H9 (cell line): ENCODE measurements at regions not wholly inside any gene's neighbourhood (a gene's known extent, or its start where the extent isn't known, plus 50 kb on each side); places are given as distances from the start of the nearest gene placed in this dataset.
A peak's percentile ranks its signal among the peaks of the same experiment; 100 is the strongest.

ENCODE experiments used
- DNase-seq: peaks from one replicate; pipeline ENCODE4 v3.0.0-alpha.2; 2017
- H2AFZ ChIP-seq: one replicate; pipeline ENCODE4 v1.6.1; 2013; ENCODE audit warnings: mild to moderate bottlenecking, low read length, control low read depth, moderate library complexity
- H2AK5ac ChIP-seq: 2 replicates; pipeline ENCODE4 v1.6.1; 2013; ENCODE audit warnings: low read length, control low read depth, mixed read lengths; ENCODE audit not compliant: insufficient read length
- H2BK120ac ChIP-seq: one replicate; pipeline ENCODE4 v1.6.1; 2013; ENCODE audit warnings: low read depth, mild to moderate bottlenecking, low read length, control low read depth, inconsistent platforms; ENCODE audit not compliant: poor library complexity, severe bottlenecking
- H2BK12ac ChIP-seq: 2 replicates; pipeline ENCODE4 v1.6.1; 2013; ENCODE audit warnings: low read length, control low read depth, mixed read lengths, low read depth; ENCODE audit not compliant: insufficient read length
- H2BK15ac ChIP-seq: 2 replicates; pipeline ENCODE4 v1.6.1; 2013; ENCODE audit warnings: low read depth, low read length, control low read depth
- H2BK20ac ChIP-seq: one replicate; pipeline ENCODE4 v1.6.1; 2013; ENCODE audit warnings: low read depth, mild to moderate bottlenecking, low read length, control low read depth, inconsistent platforms; ENCODE audit not compliant: poor library complexity, severe bottlenecking
- H2BK5ac ChIP-seq: 2 replicates; pipeline ENCODE4 v1.6.1; 2013; ENCODE audit warnings: low read length, control low read depth, mixed read lengths; ENCODE audit not compliant: insufficient read length
- H3K14ac ChIP-seq: 2 replicates; pipeline ENCODE4 v1.6.1; 2013; ENCODE audit warnings: low read length, control low read depth; ENCODE audit not compliant: insufficient read depth
- H3K18ac ChIP-seq: 2 replicates; pipeline ENCODE4 v1.6.1; 2013; ENCODE audit warnings: low read depth, mild to moderate bottlenecking, mixed read lengths, low read length, control low read depth; ENCODE audit not compliant: insufficient read length
- H3K23ac ChIP-seq: 2 replicates; pipeline ENCODE4 v1.6.1; 2013; ENCODE audit warnings: low read length, control low read depth, mixed read lengths, low read depth; ENCODE audit not compliant: insufficient read length
- H3K23me2 ChIP-seq: 2 replicates; pipeline ENCODE4 v1.6.1; 2013; ENCODE audit warnings: low read depth, mild to moderate bottlenecking, mixed read lengths, low read length, control low read depth; ENCODE audit not compliant: insufficient read length, poor library complexity, severe bottlenecking
- H3K27ac ChIP-seq: 2 replicates; pipeline ENCODE4 v1.5.1; 2013; ENCODE audit warnings: low read length, control low read depth, mixed read lengths, low read depth; ENCODE audit not compliant: insufficient read length
- H3K27me3 ChIP-seq: 2 replicates; pipeline ENCODE4 v1.6.1; 2013; ENCODE audit warnings: low read length, control low read depth, inconsistent platforms; ENCODE audit not compliant: insufficient read depth
- H3K4ac ChIP-seq: 2 replicates; pipeline ENCODE4 v1.6.1; 2013; ENCODE audit warnings: low read depth, mild to moderate bottlenecking, control low read depth, inconsistent platforms, low read length, moderate library complexity
- H3K4me1 ChIP-seq: 2 replicates; pipeline ENCODE4 v1.6.1; 2013; ENCODE audit warnings: low read length, control low read depth, inconsistent platforms; ENCODE audit not compliant: insufficient read depth
- H3K4me2 ChIP-seq: 2 replicates; pipeline ENCODE4 v1.6.1; 2013; ENCODE audit warnings: low read length, control low read depth, mixed read lengths; ENCODE audit not compliant: insufficient read length, insufficient read depth
- H3K56ac ChIP-seq: 2 replicates; pipeline ENCODE4 v1.6.1; 2013; ENCODE audit warnings: low read depth, mild to moderate bottlenecking, mixed read lengths, low read length, control low read depth; ENCODE audit not compliant: insufficient read length
- H3K79me1 ChIP-seq: 2 replicates; pipeline ENCODE4 v1.6.1; 2013; ENCODE audit warnings: low read depth, mild to moderate bottlenecking, moderate library complexity, low read length, control low read depth, inconsistent platforms; ENCODE audit not compliant: insufficient read depth, poor library complexity, severe bottlenecking
- H3K79me2 ChIP-seq: 2 replicates; pipeline ENCODE4 v1.6.1; 2013; ENCODE audit warnings: low read length, control low read depth, inconsistent platforms; ENCODE audit not compliant: insufficient read depth
- H3K9ac ChIP-seq: 2 replicates; pipeline ENCODE4 v1.6.1; 2013; ENCODE audit warnings: low read length, control low read depth, mixed read lengths; ENCODE audit not compliant: insufficient read length; ENCODE audit errors: extremely low read depth
- H3K9me3 ChIP-seq: one replicate; pipeline ENCODE4 v1.6.1; 2013; ENCODE audit warnings: low read depth, low read length, inconsistent platforms; ENCODE audit not compliant: control insufficient read depth
- H3T11ph ChIP-seq: one replicate; pipeline ENCODE4 v1.6.1; 2013; ENCODE audit warnings: mild to moderate bottlenecking, low read length, control low read depth, inconsistent platforms
- H4K20me1 ChIP-seq: one replicate; pipeline ENCODE4 v1.6.1; 2013; ENCODE audit not compliant: control insufficient read depth, insufficient read length, insufficient read depth
- H4K5ac ChIP-seq: 2 replicates; pipeline ENCODE4 v1.6.1; 2013; ENCODE audit warnings: low read depth, mild to moderate bottlenecking, mixed read lengths, low read length, control low read depth; ENCODE audit not compliant: insufficient read length
- H4K8ac ChIP-seq: replicated peaks from 2 replicates; pipeline ENCODE4 v1.6.1; 2013; ENCODE audit warnings: low read length, control low read depth, mixed read lengths, low read depth; ENCODE audit not compliant: insufficient read length
- H4K91ac ChIP-seq: 2 replicates; pipeline ENCODE4 v1.6.1; 2013; ENCODE audit warnings: low read depth, mild to moderate bottlenecking, moderate library complexity, mixed read lengths, low read length, control low read depth; ENCODE audit not compliant: insufficient read length
- H3K27ac Mint-ChIP-seq, 3 experiments: 2 replicates in 2 of 3; 3 replicates in 1 of 3; pipeline ENCODE4 v1.8.0; 2020 to 2021; ENCODE audit warnings: mixed read lengths in 3 of 3, mild to moderate bottlenecking in 1 of 3, moderate library complexity in 1 of 3
- H3K27me3 Mint-ChIP-seq: 2 replicates; pipeline ENCODE4 v1.8.0; 2021; ENCODE audit warnings: low read depth, mild to moderate bottlenecking, moderate library complexity, mixed read lengths
- H3K36me3 Mint-ChIP-seq, 3 experiments: 2 replicates in 2 of 3; 3 replicates in 1 of 3; pipeline ENCODE4 v1.8.0; 2020 to 2021; ENCODE audit warnings: low read depth in 3 of 3, mixed read lengths in 3 of 3; ENCODE audit not compliant: insufficient read depth in 1 of 3
- H3K4me1 Mint-ChIP-seq, 2 experiments: 2 replicates each; pipeline ENCODE4 v1.8.0; 2020; ENCODE audit warnings: mixed read lengths in 2 of 2
- H3K4me3 Mint-ChIP-seq, 2 experiments: 2 replicates in 1 of 2; 3 replicates in 1 of 2; pipeline ENCODE4 v1.8.0; 2020 to 2021; ENCODE audit warnings: mild to moderate bottlenecking in 2 of 2, mixed read lengths in 2 of 2, moderate library complexity in 1 of 2
- H3K9me3 Mint-ChIP-seq, 2 experiments: 2 replicates in 1 of 2; 3 replicates in 1 of 2; pipeline ENCODE4 v1.8.0; 2020; ENCODE audit warnings: mild to moderate bottlenecking in 2 of 2, mixed read lengths in 2 of 2, moderate library complexity in 1 of 2
- CTCF ChIP-seq: fragments of 200-600 bp; sonication (generic); conservative IDR thresholded peaks from 3 replicates; pipeline ENCODE4 v1.8.0; 2021; ENCODE audit warnings: antibody characterized with exemption, mild to moderate bottlenecking
- WGBS: extraction: QIAGEN DNeasy Blood & Tissue Kit; methylation state at CpG from one replicate; pipeline ENCODE4 v1.1.7; 2013; ENCODE audit warnings: missing lambda C conversion rate, low lambda C conversion rate, mixed read lengths; ENCODE audit not compliant: insufficient read length; ENCODE audit errors: extremely low coverage; 5-methylcytosine and 5-hydroxymethylcytosine counted together

- DNase-seq, result no peak
- no peaks in the 10 kb centered on the region for H3K9me3 ChIP-seq
- Mint-ChIP-seq H3K27ac (peak overlapping the region in 1 of 3 experiments; percentile 46; a peak in 1 of 7 replicates), H3K4me3 (no peak overlapping the region), H3K4me1 (peaks cover 2 to 6% of the 10 kb centered on the region in 2 experiments), H3K9me3 (peaks cover 5 to 11% of the 10 kb centered on the region in 2 experiments), H3K36me3 (no peaks in the 10 kb centered on the region; a peak in 3 of 7 replicates), H3K27me3 (peaks cover 27% of the 10 kb centered on the region)
- no peak overlapping the region for H3K4ac ChIP-seq
- no peak overlapping the region for H3K18ac ChIP-seq
- H2BK20ac ChIP-seq, result no peak overlapping the region
- no peak for TF ChIP-seq CTCF
- H3K23me2 ChIP-seq, result no peaks in the 10 kb centered on the region
- no peak overlapping the region for H2AK5ac ChIP-seq
- no peaks in the 10 kb centered on the region for H4K20me1 ChIP-seq
- no peaks in the 10 kb centered on the region for H3K27me3 ChIP-seq
- H3K4me2 ChIP-seq, result no peak overlapping the region
- H2BK12ac ChIP-seq, result no peak overlapping the region
- no peaks in the 10 kb centered on the region for H3K4me1 ChIP-seq
- no peak overlapping the region for H4K91ac ChIP-seq
- no peak overlapping the region for H3K23ac ChIP-seq
- no peak overlapping the region for H2BK15ac ChIP-seq
- H3K79me2 ChIP-seq, result no peaks in the 10 kb centered on the region
- no peak overlapping the region for H3K27ac ChIP-seq
- no peak overlapping the region for H4K5ac ChIP-seq
- H3K56ac ChIP-seq, result no peak overlapping the region
- no peak overlapping the region for H3T11ph ChIP-seq
- no CpG with 5 or more reads among the region's 1 CpG for WGBS
- H3K9ac ChIP-seq, result no peak overlapping the region
- H3K79me1 ChIP-seq, result no peaks in the 10 kb centered on the region
- no peak overlapping the region for H2BK120ac ChIP-seq
- no peak overlapping the region for H3K14ac ChIP-seq
- H2BK5ac ChIP-seq, result no peak overlapping the region
- no peak overlapping the region for H2AFZ ChIP-seq
- H4K8ac ChIP-seq, result no peak overlapping the region
Measured at GRCh38 chr22:49186293-49186692, 641.4 kb downstream of the BRD1 start.
